Epithelial cell of esophagus (primary cell): ENCODE measurements at regions not wholly inside any gene's neighbourhood (a gene's known extent, or its start where the extent isn't known, plus 50 kb on each side); places are given as distances from the start of the nearest gene placed in this dataset.

Experiments
- DNase-seq: peaks from one replicate; pipeline ENCODE4 v3.0.0; 2010; ENCODE audit warnings: low read depth
- H3K4me3 ChIP-seq: 2 replicates; pipeline ENCODE4 v1.5.1; 2011; ENCODE audit warnings: mild to moderate bottlenecking, low read length, control low read depth
- TF ChIP-seq, protein P1 (sequence below): IDR thresholded peaks from 2 replicates; pipeline ENCODE4 v1.5.1; 2011; ENCODE audit warnings: low read depth, mild to moderate bottlenecking, low read length, control low read depth, inconsistent platforms; ENCODE audit not compliant: insufficient read depth; ENCODE audit errors: missing control alignments

GRCh38 chr12:28814246-28814645, 334.8 kb upstream of the FAR2 start:
- TF ChIP-seq, protein P1, sequence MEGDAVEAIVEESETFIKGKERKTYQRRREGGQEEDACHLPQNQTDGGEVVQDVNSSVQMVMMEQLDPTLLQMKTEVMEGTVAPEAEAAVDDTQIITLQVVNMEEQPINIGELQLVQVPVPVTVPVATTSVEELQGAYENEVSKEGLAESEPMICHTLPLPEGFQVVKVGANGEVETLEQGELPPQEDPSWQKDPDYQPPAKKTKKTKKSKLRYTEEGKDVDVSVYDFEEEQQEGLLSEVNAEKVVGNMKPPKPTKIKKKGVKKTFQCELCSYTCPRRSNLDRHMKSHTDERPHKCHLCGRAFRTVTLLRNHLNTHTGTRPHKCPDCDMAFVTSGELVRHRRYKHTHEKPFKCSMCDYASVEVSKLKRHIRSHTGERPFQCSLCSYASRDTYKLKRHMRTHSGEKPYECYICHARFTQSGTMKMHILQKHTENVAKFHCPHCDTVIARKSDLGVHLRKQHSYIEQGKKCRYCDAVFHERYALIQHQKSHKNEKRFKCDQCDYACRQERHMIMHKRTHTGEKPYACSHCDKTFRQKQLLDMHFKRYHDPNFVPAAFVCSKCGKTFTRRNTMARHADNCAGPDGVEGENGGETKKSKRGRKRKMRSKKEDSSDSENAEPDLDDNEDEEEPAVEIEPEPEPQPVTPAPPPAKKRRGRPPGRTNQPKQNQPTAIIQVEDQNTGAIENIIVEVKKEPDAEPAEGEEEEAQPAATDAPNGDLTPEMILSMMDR: no peak
- DNase-seq: peak; percentile 82

DNA sequence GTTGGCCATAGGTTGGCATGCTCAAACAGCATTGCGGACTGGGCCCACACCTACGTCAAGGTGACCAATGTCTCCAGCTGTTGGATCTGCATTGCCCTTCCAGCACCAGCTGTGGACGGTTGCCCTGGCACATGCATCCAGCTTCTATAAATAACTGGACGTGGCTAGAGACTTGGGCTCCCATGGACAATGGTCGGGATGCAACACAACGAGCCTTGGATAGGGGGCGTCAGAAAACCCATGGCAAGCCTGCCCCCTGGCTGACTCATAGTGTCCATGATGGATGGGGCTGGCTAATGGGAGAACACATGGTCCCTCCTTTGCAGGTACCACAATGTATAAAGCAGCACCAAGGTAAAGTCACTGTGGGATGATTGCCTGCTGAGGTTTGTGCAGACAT, 331.6 kb upstream of the FAR2 start:
- TF ChIP-seq, protein P1: no peak

More at GRCh38 chr12:28814246-28814645, 334.8 kb upstream of the FAR2 start:
- H3K4me3 ChIP-seq: no peak overlapping the region

DNA sequence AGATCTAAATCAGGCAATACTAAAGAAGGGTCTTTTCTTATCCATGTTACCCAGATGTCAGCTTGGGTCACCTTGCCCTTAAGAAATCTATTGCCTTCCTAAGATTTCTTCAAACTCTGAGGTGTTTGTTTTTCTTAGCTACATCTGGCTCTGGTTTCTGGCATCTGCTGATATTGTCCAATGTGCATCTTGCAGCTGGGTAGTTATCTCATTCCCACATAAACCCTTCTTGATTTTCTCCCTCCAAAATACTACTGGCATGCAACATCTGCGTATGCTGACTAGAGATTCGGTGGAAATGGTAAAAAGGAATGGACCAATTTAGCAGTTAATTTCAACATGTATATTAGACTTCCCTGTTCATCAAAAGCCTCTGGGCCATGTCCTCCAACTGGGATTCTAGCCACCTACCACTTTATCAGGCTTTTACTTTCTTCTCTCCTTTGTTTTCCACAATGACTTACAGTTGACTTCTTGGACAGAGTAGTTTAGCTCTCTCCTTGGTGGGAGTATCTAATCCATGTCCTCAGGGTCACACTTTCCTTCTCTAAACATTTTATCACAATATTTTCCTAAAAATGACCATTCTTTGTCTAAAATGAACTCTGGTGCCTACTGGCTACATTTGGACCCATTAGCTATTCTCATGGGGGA, 324.8 kb upstream of the FAR2 start:
- H3K4me3 ChIP-seq: no peak overlapping the region
- TF ChIP-seq, protein P1: no peak
- DNase-seq: no peak

More for the DNA sequence above, 331.6 kb upstream of the FAR2 start:
- no peak overlapping the region for H3K4me3 ChIP-seq
- no peak for DNase-seq

DNA sequence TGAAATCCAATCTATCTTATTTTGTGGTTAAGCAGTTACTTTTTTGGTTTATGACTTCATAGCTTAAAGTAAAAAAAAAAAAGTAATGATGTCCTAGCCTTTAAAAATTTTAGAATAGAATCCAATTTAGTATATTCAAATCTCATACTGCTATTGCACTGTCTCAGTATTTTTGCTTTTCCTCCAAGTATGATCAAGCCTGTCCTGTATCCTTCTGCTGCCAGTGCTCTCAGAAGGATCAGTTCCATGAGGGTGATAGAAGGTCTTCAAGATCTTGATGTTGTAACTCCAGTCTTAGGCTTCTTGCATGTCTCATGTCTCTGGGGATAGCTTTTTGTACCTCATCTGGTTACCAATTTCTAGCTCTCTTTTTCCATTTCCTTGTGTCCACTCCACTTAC, 324.2 kb upstream of the FAR2 start:
- TF ChIP-seq, protein P1: no peak
- no peak overlapping the region for H3K4me3 ChIP-seq
- DNase-seq: no peak

- DNase-seq: no peak
- no peak overlapping the region for H3K4me3 ChIP-seq
- TF ChIP-seq, protein P1: no peak
These were observed 322.3 kb upstream of the FAR2 start for GRCh38 chr12:28826766-28827165.

- H3K4me3 ChIP-seq: no peak overlapping the region
- TF ChIP-seq, protein P1: no peak
- no peak for DNase-seq
These were observed 321.2 kb upstream of the FAR2 start for GRCh38 chr12:28827861-28828260.

GRCh38 chr12:28828318-28828717, 320.8 kb upstream of the FAR2 start:
- no peak overlapping the region for H3K4me3 ChIP-seq
- DNase-seq: no peak
- TF ChIP-seq, protein P1: no peak
